Breast epithelium (tissue), 4 donors: ENCODE measurements at regions not wholly inside any gene's neighbourhood (a gene's known extent, or its start where the extent isn't known, plus 50 kb on each side); places are given as distances from the start of the nearest gene placed in this dataset.
A peak's percentile ranks its signal among the peaks of the same experiment; 100 is the strongest.

Source experiments
- DNase-seq, 2 donors: peaks; one replicate each; pipeline ENCODE4 v3.0.0-alpha.2; 2019; ENCODE audit warnings: low spot score in 2 of 2
- H3K27ac ChIP-seq, 2 donors: fragments of 200-600 bp; sonication (generic) in 1 of 2; one replicate each; pipeline ENCODE4 v1.5.1; 2016 to 2019; ENCODE audit warnings: mild to moderate bottlenecking in 1 of 2
- H3K27me3 ChIP-seq, 2 donors: fragments of 200-600 bp; sonication (generic) in 1 of 2; one replicate each; pipeline versions ENCODE4 v1.5.1 to v1.6.0; 2017 to 2019; ENCODE audit warnings: control low read depth in 1 of 2, mild to moderate bottlenecking in 1 of 2
- H3K36me3 ChIP-seq: fragments of 200-600 bp; one replicate; pipeline ENCODE4 v1.5.1; 2019
- H3K4me1 ChIP-seq, 2 donors: fragments of 200-600 bp; sonication (generic); one replicate each; pipeline ENCODE4 v1.5.1; 2016 to 2019; ENCODE audit warnings: control low read depth in 1 of 2
- H3K4me3 ChIP-seq, 3 donors: fragments of 200-600 bp; sonication (generic); 1 replicate in 2 of 3; 2 replicates in 1 of 3; pipeline ENCODE4 v1.5.1; 2016 to 2019; ENCODE audit warnings: mild to moderate bottlenecking in 3 of 3, moderate library complexity in 2 of 3
- H3K9me3 ChIP-seq, 2 donors: fragments of 200-600 bp; sonication (generic) in 1 of 2; one replicate each; pipeline ENCODE4 v1.5.1; 2016 to 2019; ENCODE audit warnings: control low read depth in 1 of 2
- POLR2A ChIP-seq: fragments of 450-650 bp; IDR thresholded peaks from one replicate; pipeline ENCODE4 v1.6.1; 2016; ENCODE audit warnings: antibody characterized with exemption, mild to moderate bottlenecking, moderate library complexity
- POLR2AphosphoS5 ChIP-seq, 3 donors: sonication (generic); formaldehyde crosslinking; IDR thresholded peaks; one replicate each; pipeline ENCODE4 v1.6.1; 2017; ENCODE audit warnings: antibody characterized with exemption in 3 of 3
- intact Hi-C: fragments of 100-400 bp; cut with DNase I; formaldehyde crosslinking; loops from one replicate; pipeline ENCODE4 v1.15.1; 2023; ENCODE audit warnings: low total_unique reads
- TF ChIP-seq, protein P1 (sequence below), 3 donors: fragments of 450-650 bp; IDR thresholded peaks; one replicate each; pipeline ENCODE4 v1.5.1; 2016 to 2017; ENCODE audit warnings: antibody characterized with exemption in 3 of 3, mild to moderate bottlenecking in 3 of 3, moderate library complexity in 3 of 3

DNA sequence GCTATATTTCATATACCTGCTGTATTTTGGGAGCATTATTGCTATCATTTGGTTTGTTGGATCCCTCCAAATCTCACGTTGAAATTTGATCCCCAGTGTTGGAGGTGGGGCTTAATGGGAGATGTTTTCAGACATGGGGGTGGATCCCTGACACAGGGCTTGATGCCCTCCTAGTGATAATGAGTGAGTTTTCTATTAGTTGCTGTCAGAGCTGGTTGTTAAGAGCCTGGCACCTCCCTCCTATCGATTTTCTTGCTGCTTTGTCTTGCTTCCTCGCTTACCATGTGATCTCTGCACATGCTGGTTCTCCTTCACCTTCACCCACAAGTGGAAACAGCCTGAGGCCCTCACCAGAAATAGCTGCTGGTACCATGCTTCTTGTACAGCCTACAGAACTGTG lies 259.9 kb upstream of the STARD13 start:
- Histone ChIP-seq H3K4me3 (no peak overlapping the region), H3K4me1 (peaks cover 0 to 5% of the 10 kb centered on the region in 2 donors), H3K36me3 (no peaks in the 10 kb centered on the region), H3K27me3 (no peaks in the 10 kb centered on the region), H3K27ac (peak overlapping the region; percentile 24 to 98), H3K9me3 (no peaks in the 10 kb centered on the region)
- intact Hi-C loops, result no loop called here
- DNase-seq, result no peak
- TF ChIP-seq POLR2AphosphoS5 (IDR thresholded peaks at IDR 0.05) (no peak), POLR2A (no peak)
- TF ChIP-seq, protein P1, sequence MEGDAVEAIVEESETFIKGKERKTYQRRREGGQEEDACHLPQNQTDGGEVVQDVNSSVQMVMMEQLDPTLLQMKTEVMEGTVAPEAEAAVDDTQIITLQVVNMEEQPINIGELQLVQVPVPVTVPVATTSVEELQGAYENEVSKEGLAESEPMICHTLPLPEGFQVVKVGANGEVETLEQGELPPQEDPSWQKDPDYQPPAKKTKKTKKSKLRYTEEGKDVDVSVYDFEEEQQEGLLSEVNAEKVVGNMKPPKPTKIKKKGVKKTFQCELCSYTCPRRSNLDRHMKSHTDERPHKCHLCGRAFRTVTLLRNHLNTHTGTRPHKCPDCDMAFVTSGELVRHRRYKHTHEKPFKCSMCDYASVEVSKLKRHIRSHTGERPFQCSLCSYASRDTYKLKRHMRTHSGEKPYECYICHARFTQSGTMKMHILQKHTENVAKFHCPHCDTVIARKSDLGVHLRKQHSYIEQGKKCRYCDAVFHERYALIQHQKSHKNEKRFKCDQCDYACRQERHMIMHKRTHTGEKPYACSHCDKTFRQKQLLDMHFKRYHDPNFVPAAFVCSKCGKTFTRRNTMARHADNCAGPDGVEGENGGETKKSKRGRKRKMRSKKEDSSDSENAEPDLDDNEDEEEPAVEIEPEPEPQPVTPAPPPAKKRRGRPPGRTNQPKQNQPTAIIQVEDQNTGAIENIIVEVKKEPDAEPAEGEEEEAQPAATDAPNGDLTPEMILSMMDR (IDR thresholded peaks at IDR 0.05), result no peak

DNA sequence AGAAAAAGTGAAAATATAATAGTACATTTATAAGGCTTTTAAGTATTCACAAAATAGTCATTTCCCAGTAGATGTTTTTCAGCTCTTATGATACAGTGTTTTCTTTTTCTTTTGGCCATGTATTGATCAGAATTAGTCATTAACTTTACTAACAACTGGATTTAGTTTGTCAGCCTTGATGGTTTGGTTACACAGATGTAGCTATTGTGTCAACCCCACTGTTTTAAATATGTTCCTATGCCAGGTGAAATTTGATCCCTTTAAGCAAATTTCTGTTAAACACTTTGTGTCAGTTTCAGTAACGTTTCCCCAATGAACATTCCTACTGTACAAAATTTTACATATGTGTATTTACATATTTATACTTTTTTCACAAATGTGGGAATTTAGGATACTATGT lies 261.5 kb upstream of the STARD13 start:
- H3K27ac ChIP-seq, result no peak overlapping the region
- no peak for DNase-seq

DNA sequence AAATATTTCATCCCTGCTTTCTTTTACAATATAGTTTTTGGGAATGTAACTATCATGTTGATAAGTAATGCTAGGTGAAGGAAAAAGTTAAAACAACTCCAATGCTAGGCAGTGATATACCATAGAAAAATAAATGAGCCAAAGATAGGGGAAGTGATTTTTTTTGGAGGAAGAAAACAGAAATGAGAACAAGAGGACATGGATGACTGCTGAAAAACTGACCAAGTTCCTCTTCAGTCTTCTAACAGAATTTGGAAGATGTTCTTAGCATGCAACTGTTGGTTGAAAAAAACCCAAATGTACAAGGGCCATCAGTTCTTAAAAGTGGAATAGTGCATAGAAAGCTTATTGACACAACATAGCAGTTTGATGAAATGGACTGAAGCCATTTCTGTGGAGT lies 262.5 kb upstream of the STARD13 start:
- intact Hi-C loops, result no loop called here
- Histone ChIP-seq H3K4me3 (no peak overlapping the region), H3K36me3 (no peaks in the 10 kb centered on the region), H3K4me1 (peaks cover 0 to 5% of the 10 kb centered on the region in 2 donors), H3K27ac (no peak overlapping the region), H3K27me3 (no peaks in the 10 kb centered on the region), H3K9me3 (no peaks in the 10 kb centered on the region)
- TF ChIP-seq, protein P1 (IDR thresholded peaks at IDR 0.05), result no peak
- DNase-seq, result no peak

More for the DNA sequence above, 261.5 kb upstream of the STARD13 start:
- H3K4me3 ChIP-seq, result no peak overlapping the region
- no peaks in the 10 kb centered on the region for H3K9me3 ChIP-seq
- intact Hi-C loops, result no loop called here
- no peaks in the 10 kb centered on the region for H3K27me3 ChIP-seq
- TF ChIP-seq POLR2A (no peak), POLR2AphosphoS5 (IDR thresholded peaks at IDR 0.05) (no peak)
- TF ChIP-seq, protein P1 (IDR thresholded peaks at IDR 0.05), result no peak
- no peaks in the 10 kb centered on the region for H3K36me3 ChIP-seq
- H3K4me1 ChIP-seq, result peaks cover 0 to 5% of the 10 kb centered on the region in 2 donors

DNA sequence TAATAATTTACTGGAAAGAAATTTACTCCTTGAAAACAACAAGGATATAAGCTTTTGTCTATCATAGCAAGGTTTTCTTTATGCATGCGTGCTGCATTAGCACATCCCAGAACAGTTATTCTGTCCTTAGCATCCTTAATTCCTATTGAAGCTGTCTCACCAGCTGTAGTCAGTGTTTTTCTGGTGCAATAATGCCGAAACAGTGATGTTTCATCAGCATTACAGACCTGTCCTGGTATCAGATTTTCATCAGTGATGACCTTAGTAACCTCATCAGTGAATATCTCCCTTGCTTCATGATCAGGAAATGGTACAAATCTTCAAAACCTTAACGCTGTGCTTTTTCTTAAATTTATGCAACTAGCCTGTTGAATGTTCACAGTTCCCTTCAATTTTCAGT lies 264.7 kb upstream of the STARD13 start:
- H3K36me3 ChIP-seq, result no peaks in the 10 kb centered on the region
- no peaks in the 10 kb centered on the region for H3K4me1 ChIP-seq
- no peak overlapping the region for H3K4me3 ChIP-seq
- TF ChIP-seq POLR2AphosphoS5 (IDR thresholded peaks at IDR 0.05), result no peak
- no peak for TF ChIP-seq POLR2A
- TF ChIP-seq, protein P1 (IDR thresholded peaks at IDR 0.05), result no peak
- H3K9me3 ChIP-seq, result no peaks in the 10 kb centered on the region
- no peak for DNase-seq
- H3K27ac ChIP-seq, result no peak overlapping the region
- intact Hi-C loops, result no loop called here
- no peaks in the 10 kb centered on the region for H3K27me3 ChIP-seq

DNA sequence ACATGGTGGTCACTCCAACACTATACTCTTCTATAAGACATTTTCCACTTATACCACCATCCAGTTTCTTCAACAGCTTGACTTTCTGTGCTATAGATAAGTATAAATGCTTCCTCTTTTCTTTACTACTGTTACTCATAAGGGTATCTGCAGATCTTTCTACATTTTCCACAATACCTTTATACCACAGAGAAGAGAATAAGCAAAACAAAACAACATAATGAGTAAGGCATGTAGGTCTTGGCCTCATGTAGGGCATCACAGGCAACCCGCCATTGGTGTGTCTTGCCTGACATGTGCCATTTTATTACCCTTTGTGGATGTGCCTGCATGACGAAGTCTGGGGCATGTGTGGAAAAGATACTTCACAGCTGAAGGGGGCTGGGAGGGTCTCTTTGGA lies 265.3 kb upstream of the STARD13 start:
- intact Hi-C loops, result no loop called here
- TF ChIP-seq POLR2A (no peak), POLR2AphosphoS5 (IDR thresholded peaks at IDR 0.05) (no peak)
- TF ChIP-seq, protein P1 (IDR thresholded peaks at IDR 0.05), result no peak
- H3K36me3 ChIP-seq, result no peaks in the 10 kb centered on the region
- H3K27ac ChIP-seq, result no peak overlapping the region
- H3K4me1 ChIP-seq, result no peaks in the 10 kb centered on the region
- no peaks in the 10 kb centered on the region for H3K9me3 ChIP-seq
- H3K4me3 ChIP-seq, result no peak overlapping the region
- no peaks in the 10 kb centered on the region for H3K27me3 ChIP-seq
- DNase-seq, result no peak
